Upper lobe of left lung (tissue), 6 donors: ENCODE measurements at regions not wholly inside any gene's neighbourhood (a gene's known extent, or its start where the extent isn't known, plus 50 kb on each side); places are given as distances from the start of the nearest gene placed in this dataset.

ENCODE experiments used
- ATAC-seq, 2 donors: fragments of 200-7000 bp; cut with Tn5 transposase; one replicate each; pipeline ENCODE4 v1.9.1; 2022; ENCODE audit warnings: mild to moderate bottlenecking in 2 of 2, moderate library complexity in 2 of 2; ENCODE audit not compliant: low FRiP score in 2 of 2
- DNase-seq, 2 donors: peaks; one replicate each; pipeline ENCODE4 v3.0.0-alpha.2; 2019 to 2020
- H3K27ac ChIP-seq, 4 donors: fragments of 200-600 bp; sonication (generic); one replicate each; pipeline ENCODE4 v1.5.1; 2016 to 2019
- H3K27me3 ChIP-seq, 4 donors: fragments of 200-600 bp; sonication (generic); one replicate each; pipeline ENCODE4 v1.5.1; 2017 to 2019
- H3K36me3 ChIP-seq, 4 donors: fragments of 200-600 bp; sonication (generic); one replicate each; pipeline ENCODE4 v1.5.1; 2016 to 2019
- H3K4me1 ChIP-seq, 4 donors: fragments of 200-600 bp; sonication (generic); one replicate each; pipeline ENCODE4 v1.5.1; 2018 to 2019
- H3K4me3 ChIP-seq, 4 donors: fragments of 200-600 bp; sonication (generic); one replicate each; pipeline ENCODE4 v1.5.1; 2017 to 2019; ENCODE audit warnings: mild to moderate bottlenecking in 2 of 4, moderate library complexity in 1 of 4
- H3K9me3 ChIP-seq, 4 donors: fragments of 200-600 bp; sonication (generic); one replicate each; pipeline ENCODE4 v1.5.1; 2018 to 2019
- EP300 ChIP-seq, 4 donors: sonication (generic); formaldehyde crosslinking; IDR thresholded peaks; one replicate each; pipeline ENCODE4 v1.5.1; 2017; ENCODE audit warnings: antibody characterized with exemption in 4 of 4, control low read depth in 2 of 4
- POLR2A ChIP-seq, 4 donors: fragments of 450-650 bp; IDR thresholded peaks; one replicate each; pipeline ENCODE4 v1.5.1; 2016 to 2017; ENCODE audit warnings: antibody characterized with exemption in 4 of 4, mild to moderate bottlenecking in 2 of 4
- POLR2AphosphoS5 ChIP-seq, 2 donors: sonication (generic); formaldehyde crosslinking; IDR thresholded peaks; one replicate each; pipeline ENCODE4 v1.5.1; 2017; ENCODE audit warnings: antibody characterized with exemption in 2 of 2
- WGBS, 2 donors: methylation state at CpG; one replicate each; pipeline ENCODE4 v1.1.5; 2017 to 2018; 5-methylcytosine and 5-hydroxymethylcytosine counted together
- TF ChIP-seq, protein P1 (sequence below), 6 experiments: fragments of 450-650 bp in 4 of 6; fragments of 200-600 bp in 2 of 6; sonication (generic) in 2 of 6; IDR thresholded peaks; one replicate each; pipeline ENCODE4 v1.5.1; 2016 to 2019; ENCODE audit warnings: antibody characterized with exemption in 6 of 6
- donor health status: DM: no; HTN: no; CAD: no; lungs with moderate emphysema.
- donor health status: DM: no; HTN: yes; CAD: no; lungs with severe emphysema.

- H3K27ac ChIP-seq = no peak overlapping the region
- H3K4me3 ChIP-seq = no peak overlapping the region
- no peaks in the 10 kb centered on the region for H3K4me1 ChIP-seq
- H3K27me3 ChIP-seq = no peaks in the 10 kb centered on the region
- TF ChIP-seq POLR2A (IDR thresholded peaks at IDR 0.05) = no peak
- TF ChIP-seq POLR2AphosphoS5 (IDR thresholded peaks at IDR 0.05) = no peak
- TF ChIP-seq EP300 (IDR thresholded peaks at IDR 0.05) = no peak
- TF ChIP-seq, protein P1, sequence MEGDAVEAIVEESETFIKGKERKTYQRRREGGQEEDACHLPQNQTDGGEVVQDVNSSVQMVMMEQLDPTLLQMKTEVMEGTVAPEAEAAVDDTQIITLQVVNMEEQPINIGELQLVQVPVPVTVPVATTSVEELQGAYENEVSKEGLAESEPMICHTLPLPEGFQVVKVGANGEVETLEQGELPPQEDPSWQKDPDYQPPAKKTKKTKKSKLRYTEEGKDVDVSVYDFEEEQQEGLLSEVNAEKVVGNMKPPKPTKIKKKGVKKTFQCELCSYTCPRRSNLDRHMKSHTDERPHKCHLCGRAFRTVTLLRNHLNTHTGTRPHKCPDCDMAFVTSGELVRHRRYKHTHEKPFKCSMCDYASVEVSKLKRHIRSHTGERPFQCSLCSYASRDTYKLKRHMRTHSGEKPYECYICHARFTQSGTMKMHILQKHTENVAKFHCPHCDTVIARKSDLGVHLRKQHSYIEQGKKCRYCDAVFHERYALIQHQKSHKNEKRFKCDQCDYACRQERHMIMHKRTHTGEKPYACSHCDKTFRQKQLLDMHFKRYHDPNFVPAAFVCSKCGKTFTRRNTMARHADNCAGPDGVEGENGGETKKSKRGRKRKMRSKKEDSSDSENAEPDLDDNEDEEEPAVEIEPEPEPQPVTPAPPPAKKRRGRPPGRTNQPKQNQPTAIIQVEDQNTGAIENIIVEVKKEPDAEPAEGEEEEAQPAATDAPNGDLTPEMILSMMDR (IDR thresholded peaks at IDR 0.05) = no peak
- no peaks in the 10 kb centered on the region for H3K9me3 ChIP-seq
- no peaks in the 10 kb centered on the region for H3K36me3 ChIP-seq
- DNase-seq = no peak
- no peak for ATAC-seq
Measured at GRCh38 chr13:74987124-74987690, 494.8 kb downstream of the TBC1D4 start.

GRCh38 chr13:74986609-74987008 lies 495.4 kb downstream of the TBC1D4 start:
- WGBS, 2 donors = 42 to 65% methylated on average over 2 of the region's 2 CpGs
- H3K4me3 ChIP-seq = no peak overlapping the region
- ATAC-seq (no peak), DNase-seq (no peak)
- H3K4me1 ChIP-seq = no peaks in the 10 kb centered on the region
- TF ChIP-seq POLR2A (IDR thresholded peaks at IDR 0.05) (no peak), POLR2AphosphoS5 (IDR thresholded peaks at IDR 0.05) (no peak), EP300 (IDR thresholded peaks at IDR 0.05) (no peak)
- TF ChIP-seq, protein P1 (IDR thresholded peaks at IDR 0.05) = no peak
- no peaks in the 10 kb centered on the region for H3K9me3 ChIP-seq
- no peaks in the 10 kb centered on the region for H3K27me3 ChIP-seq
- H3K27ac ChIP-seq = no peak overlapping the region
- no peaks in the 10 kb centered on the region for H3K36me3 ChIP-seq

DNA sequence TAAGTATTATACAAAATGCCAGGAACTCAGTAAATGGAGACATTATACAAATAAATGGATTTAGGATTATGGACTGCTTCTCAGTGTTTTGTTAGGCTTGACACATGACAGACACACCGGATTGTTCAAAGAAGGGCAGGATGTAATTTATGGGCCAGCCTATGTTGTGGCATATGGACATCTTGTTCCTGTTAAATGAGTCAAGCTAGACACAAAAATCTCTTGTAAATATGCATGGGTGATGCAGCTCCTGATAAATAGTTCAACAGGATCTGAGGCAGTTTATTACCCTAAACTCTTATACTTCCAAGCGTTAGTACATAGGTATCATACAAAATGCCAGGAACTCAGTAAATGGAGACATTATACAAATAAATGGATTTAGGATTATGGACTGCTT lies 502.3 kb downstream of the TBC1D4 start:
- WGBS, 2 donors = 68 to 78% methylated on average over 2 of the region's 2 CpGs
- H3K36me3 ChIP-seq = no peaks in the 10 kb centered on the region
- no peak overlapping the region for H3K27ac ChIP-seq
- no peaks in the 10 kb centered on the region for H3K27me3 ChIP-seq
- no peak overlapping the region for H3K4me3 ChIP-seq
- TF ChIP-seq, protein P1 (IDR thresholded peaks at IDR 0.05) = no peak
- DNase-seq (no peak), ATAC-seq (no peak)
- no peaks in the 10 kb centered on the region for H3K9me3 ChIP-seq
- no peaks in the 10 kb centered on the region for H3K4me1 ChIP-seq

DNA sequence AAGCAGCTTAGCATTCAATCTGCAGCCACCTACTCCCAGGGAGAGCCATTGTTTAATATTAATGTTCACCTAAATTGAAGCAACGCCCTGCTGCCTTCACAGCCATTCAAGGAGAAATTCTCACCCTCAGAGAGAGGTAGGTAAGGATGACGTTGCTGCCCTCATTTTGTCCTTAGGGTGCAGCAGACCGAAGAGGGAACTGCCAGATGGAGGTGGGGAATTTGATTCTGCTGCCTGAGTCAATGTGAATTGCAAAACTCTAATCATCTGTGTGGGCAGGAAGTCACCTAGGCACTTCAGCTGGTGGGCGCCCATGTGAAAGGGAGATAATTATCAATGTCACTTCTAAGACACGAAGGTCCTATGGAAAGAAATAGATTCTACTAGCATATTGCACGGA lies 503.4 kb downstream of the TBC1D4 start:
- Histone ChIP-seq H3K36me3 (no peaks in the 10 kb centered on the region), H3K27ac (no peak overlapping the region), H3K27me3 (no peaks in the 10 kb centered on the region), H3K9me3 (no peaks in the 10 kb centered on the region), H3K4me1 (no peaks in the 10 kb centered on the region), H3K4me3 (no peak overlapping the region)
- TF ChIP-seq EP300 (IDR thresholded peaks at IDR 0.05) (no peak), POLR2AphosphoS5 (IDR thresholded peaks at IDR 0.05) (no peak), POLR2A (IDR thresholded peaks at IDR 0.05) (no peak)
- TF ChIP-seq, protein P1 (IDR thresholded peaks at IDR 0.05) = no peak
- DNase-seq = no peak
- 67 to 72% methylated on average over 6 of the region's 6 CpGs for WGBS, 2 donors
- ATAC-seq = no peak

- Histone ChIP-seq H3K27me3 (no peaks in the 10 kb centered on the region), H3K4me3 (no peak overlapping the region), H3K4me1 (no peaks in the 10 kb centered on the region), H3K9me3 (no peaks in the 10 kb centered on the region), H3K36me3 (no peaks in the 10 kb centered on the region), H3K27ac (no peak overlapping the region)
- WGBS, 2 donors = 88 to 93% methylated on average over 1 of the region's 1 CpG
- DNase-seq (no peak), ATAC-seq (no peak)
- TF ChIP-seq, protein P1 (IDR thresholded peaks at IDR 0.05) = no peak
- TF ChIP-seq POLR2A (IDR thresholded peaks at IDR 0.05) = no peak
- TF ChIP-seq POLR2AphosphoS5 (IDR thresholded peaks at IDR 0.05) = no peak
- no peak for TF ChIP-seq EP300 (IDR thresholded peaks at IDR 0.05)
Measured at GRCh38 chr13:74977498-74977897, 504.5 kb downstream of the TBC1D4 start.
